Iris pigment epithelial cell (primary cell): ENCODE measurements at regions not wholly inside any gene's neighbourhood (a gene's known extent, or its start where the extent isn't known, plus 50 kb on each side); places are given as distances from the start of the nearest gene placed in this dataset.

Experiments used
- DNase-seq: peaks from one replicate; pipeline ENCODE4 v3.0.0-alpha.2; 2011; ENCODE audit warnings: low read depth

GRCh38 chr12:41888285-41888684, 256.4 kb downstream of the GXYLT1 start:
- no peak for DNase-seq

DNA sequence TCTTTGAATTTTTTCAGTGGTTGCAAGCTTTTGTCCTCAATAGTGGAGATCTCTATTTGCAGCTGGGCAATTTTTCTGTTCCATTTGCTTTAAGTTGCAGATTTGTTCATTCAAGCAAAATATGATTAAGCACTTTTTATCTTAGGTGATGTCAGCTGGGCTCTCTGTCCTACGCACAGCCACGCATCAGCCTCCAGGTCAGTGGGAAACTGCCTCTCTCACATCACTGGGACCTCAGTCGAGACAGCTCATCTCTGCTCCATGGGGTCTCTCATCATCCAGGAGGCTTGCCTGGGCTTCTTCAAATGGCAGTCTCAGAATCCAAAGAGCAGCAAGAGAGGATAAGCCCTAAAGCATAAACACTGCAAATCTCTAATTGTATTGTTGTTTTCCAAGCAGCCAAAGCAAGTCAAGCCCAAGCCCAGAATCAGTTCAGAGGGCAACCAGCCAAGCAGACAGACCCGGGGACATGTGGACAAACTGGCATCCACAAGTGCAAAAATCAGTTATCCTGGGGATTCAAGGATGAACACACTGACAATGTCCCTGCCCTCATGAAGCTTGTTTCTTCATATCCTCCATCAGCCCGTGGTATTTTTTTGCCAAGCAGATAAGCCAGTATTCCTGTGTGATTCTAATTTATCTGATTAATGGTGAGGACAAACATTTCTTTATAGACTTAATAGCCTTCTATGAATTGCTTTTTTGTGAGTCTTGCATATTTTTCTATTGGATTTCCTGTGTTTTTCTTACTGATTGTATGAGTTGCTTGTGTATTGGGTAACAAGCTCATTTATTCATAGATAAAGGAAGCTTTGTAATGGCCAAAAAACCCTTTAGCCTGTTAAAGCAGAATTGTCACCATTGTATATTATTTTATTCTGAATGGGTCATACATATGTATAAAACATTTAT, 262.5 kb downstream of the GXYLT1 start:
- peak; percentile 15 for DNase-seq

DNA sequence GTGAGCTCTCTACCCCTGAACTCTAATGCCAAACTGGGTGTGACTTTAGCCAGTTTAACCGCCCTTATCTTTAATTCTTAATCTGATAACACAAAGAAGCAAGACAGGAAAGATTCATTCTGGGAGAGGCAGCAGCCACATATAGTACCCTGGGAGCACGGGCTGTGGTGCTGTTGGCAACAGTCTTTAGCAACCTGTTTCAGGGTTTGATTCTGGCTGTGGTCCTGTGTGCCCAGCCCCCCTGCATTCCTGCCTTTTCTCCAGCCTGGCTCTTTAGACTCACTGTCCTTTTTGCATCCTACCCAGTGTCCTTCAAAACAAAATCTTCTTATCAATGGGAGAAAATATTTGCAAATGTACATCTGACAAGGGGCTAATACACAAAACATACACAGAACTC, 275.2 kb downstream of the GXYLT1 start:
- DNase-seq = no peak

DNA sequence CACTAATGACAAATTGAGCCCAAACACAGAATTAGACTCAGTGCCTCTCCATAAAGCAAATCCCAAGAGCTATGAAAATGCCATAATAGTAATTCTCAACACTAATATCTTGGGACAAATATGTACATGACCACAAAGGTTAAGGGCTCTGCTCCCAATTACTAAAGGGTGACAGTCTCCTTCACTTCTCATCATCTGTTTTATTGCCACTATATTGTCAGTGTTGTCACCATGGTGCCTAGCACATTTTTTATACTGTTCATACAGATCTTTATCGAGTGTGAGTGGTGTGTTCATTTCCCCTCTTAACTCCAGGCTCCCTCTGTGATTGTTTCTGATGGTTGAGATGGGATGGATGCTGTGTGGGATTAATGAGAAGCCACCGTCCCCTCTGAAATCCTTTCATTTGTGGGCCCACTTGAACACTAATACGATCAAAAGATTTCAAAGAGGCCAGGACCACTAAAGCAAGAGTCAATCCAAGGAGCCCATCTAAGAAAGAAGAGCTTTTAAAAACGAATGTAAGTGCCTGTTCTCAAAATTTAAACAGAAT, 277.7 kb downstream of the GXYLT1 start:
- DNase-seq = no peak

DNA sequence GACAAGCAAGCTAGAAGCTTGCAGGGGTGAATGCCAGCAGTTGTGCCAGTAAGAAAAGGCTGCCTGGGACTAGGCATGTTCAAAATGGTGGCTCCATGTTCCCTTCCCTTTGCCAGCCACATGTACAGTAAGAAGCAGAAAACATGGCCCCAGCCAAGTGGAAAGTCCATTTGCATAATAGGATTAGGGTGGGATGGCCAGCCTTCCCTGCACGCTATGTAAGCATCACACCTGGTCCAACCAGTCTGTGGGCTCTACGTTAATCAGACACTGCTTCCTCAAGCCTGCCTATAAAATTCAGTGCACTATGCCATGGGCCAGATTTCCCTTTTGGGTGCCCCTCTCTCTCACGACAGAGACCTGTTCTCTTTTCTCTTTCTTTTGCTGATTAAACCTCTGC, 288.4 kb downstream of the GXYLT1 start:
- no peak for DNase-seq

DNA sequence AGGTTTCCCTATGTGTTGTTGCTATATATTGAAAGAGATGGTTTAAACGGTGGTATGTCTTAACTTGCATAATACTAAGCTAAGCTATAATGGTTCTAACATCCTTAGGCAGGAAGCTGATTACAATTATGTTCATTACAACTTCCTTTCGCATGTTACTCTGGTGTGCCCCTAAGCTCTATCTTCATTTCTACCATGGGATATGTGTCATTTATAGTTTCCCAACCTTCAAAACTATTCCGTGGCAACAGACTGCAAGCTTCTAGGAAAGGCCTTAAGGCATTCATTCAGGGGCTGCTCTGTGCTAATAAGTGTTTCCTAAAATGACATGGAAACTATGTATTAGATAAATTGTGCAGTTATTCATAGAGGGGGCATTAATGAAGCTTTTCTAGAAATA, 294.6 kb downstream of the GXYLT1 start:
- DNase-seq = no peak

- no peak for DNase-seq
Measured at GRCh38 chr12:41846718-41847117, 298.0 kb downstream of the GXYLT1 start.

DNA sequence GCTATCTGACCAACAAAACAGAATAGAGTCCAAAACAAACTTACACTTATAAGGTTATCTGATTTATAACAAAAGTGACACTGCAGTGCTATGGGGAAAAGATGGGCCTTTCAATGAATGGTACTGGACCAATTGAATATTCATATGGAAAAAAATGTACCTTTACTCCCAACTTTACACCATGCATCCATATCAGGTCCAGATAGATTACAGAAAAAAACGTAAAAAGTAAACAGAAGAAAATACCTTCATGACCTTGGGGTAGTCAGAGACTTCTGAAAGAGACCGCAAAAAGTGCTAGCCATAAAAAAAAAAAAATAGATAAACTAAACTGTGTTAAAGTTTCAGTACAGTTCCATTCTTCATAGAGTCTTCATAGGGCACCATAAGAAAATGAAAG, 308.3 kb downstream of the GXYLT1 start:
- DNase-seq = no peak

GRCh38 chr12:41835556-41835955, 309.1 kb downstream of the GXYLT1 start:
- no peak for DNase-seq

DNA sequence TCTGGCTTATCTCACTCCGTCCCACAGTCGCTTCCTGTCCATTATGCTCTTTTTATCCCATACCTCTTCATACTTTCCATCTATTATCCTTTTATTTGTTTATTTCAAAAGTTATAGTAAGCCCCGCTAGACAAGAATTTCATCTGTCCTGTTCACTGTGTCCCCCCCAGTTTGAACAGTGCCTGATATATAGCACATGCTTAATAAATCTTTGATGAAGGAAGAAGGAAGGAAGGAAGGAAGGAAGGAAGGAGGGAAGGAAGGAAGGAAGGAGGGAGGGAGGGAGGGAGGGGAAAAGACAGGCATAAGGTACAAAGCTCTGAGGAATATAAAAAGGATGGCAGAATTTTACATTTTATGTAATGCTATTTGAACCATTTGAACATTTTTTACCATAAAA, 324.7 kb downstream of the GXYLT1 start:
- no peak for DNase-seq

DNA sequence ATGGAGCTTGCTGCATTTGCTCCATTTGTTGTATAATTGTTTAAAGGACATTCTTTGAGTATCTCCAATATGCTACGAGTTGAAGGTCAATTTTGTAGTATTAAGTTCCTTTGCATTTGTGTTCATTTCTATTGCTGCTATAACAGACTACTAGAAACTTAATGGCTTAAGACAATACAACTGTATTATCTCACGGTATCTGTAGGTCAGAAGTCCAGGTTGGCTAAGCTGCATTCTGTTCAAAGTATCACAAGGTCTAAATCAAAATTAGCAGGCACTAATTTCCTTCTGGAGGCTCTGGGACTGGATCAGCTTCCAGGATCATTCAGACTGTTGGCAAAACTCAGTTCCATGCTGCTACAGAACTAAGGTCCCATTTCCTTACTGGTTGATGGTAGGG, 340.6 kb downstream of the GXYLT1 start:
- no peak for DNase-seq

- no peak for DNase-seq
Measured at GRCh38 chr12:41802803-41803202, 341.9 kb downstream of the GXYLT1 start.

GRCh38 chr12:41801261-41801660, 343.4 kb downstream of the GXYLT1 start:
- DNase-seq = no peak

- no peak for DNase-seq
Measured at GRCh38 chr12:41799671-41800070, 345.0 kb downstream of the GXYLT1 start.

DNA sequence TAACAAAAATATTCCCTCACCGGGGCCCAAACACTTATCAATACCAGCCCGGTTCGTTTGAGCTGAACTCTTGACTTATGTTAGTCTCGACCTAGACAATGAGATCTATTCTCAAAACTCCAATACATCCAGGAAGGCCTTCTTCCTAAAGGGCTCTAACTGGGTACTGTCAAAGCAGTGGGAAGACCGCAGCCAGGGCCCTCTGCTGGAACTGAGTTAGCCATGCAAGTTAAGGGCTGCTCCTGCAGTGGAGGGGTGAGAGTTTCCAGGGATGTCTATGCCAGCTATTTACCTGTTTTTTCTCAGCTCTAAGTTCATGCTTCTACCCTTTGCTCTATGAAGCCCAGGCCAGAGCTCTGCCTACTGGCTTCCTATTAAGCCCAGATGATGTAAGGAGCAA, 348.8 kb downstream of the GXYLT1 start:
- DNase-seq = no peak

GRCh38 chr12:41795051-41795600, 349.5 kb downstream of the GXYLT1 start:
- peak; percentile 14 for DNase-seq

GRCh38 chr12:41794336-41794735, 350.3 kb downstream of the GXYLT1 start:
- no peak for DNase-seq

DNA sequence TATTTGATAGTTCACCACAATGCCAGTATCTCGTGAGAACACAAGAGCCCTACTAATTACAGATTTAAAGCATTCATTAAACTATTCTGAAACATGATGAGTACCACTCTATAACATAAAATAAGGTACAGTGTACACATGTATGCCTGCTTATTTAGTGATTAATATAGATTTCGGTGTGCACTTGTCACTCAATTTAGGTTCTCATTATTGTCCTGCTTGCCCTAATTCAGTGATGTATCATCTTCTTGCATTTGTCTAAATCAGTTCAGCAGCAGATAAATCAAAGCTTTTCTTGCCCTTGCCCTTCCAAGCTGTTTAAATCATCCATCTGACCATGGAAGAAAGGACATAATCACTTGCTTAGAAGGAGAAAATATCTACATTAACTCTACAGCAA, 359.7 kb downstream of the GXYLT1 start:
- no peak for DNase-seq

DNA sequence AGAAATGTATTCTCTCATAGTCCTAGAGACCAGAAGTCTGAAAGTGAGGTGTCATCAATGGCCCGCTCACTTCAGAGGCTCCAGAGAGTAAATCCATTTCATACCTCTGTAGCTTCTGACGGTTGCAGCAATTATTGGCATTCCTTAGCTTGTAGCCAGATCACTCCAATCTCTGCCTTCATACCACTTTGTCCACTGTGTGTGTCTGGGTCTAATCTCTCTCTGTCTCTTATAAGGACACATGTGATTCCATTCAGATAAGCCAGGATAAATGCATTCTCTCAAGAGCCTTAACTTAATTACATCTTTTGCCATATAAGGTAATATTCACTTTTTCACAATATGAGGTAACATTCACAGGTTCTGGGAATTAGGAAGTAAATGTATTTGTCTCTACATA, 365.7 kb downstream of the GXYLT1 start:
- no peak for DNase-seq

DNA sequence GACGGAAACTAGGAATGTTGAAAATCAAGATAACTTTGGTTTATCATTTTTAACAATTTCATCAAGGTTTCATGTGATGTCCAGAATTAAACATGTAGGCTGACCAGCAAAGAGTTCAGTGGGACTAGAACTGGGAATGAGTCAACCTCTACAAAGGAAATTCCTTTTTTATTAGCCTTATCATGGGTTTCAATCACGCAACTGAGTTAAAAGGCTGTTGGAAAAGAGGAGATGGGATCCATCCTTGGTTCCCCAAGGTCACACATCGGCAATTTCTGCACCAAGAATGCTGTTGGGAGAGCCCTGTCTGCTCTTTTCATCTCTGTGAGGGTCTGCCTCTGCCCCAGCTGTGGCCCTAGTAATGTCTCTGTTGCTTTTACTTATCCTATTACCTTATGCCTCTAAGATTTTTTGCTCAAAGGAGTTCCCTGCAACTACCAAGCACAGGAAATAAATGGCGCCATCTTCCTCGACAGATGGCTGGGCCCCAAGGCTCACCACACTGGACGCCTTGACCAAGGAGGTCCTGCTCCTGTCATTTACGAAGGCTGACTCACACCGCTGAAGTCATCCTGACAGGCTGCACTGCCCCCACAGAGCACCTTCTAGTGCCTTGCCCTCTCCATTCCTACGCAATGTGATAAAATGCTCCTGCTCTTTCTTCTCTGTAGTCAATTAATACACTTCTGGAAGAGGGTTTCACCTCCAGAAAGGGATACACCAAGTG, 367.4 kb downstream of the GXYLT1 start:
- DNase-seq = no peak

- no peak for DNase-seq
Measured at GRCh38 chr12:41772478-41772877, 372.2 kb downstream of the GXYLT1 start.

- no peak for DNase-seq
Measured at GRCh38 chr12:41769810-41770209, 374.9 kb downstream of the GXYLT1 start.

DNA sequence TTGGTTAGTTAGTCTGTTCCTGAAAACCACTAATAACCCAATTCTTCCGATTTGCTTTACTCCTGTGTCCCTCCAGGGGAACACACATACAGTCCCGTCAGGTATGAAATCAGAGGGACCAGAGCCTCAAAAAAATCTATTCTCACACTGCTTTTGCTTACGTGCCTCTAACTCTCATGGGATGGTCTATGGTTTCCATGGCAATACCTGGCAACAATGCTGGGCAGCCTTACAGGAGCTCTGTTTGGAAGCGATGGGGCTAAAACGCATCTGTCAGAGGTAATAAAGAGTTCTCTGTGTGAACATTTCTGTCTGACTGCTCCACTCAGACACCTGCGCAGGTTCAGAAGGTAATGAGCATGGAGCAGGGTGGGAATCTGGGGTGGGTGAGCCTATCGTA, 376.2 kb downstream of the GXYLT1 start:
- no peak for DNase-seq
